Endothelial cell of umbilical vein (primary cell): ENCODE measurements at regions not wholly inside any gene's neighbourhood (a gene's known extent, or its start where the extent isn't known, plus 50 kb on each side); places are given as distances from the start of the nearest gene placed in this dataset.
"Not testable (repeated sequence)": the region's sequence is repeated elsewhere in the genome, so short reads cannot be mapped to it uniquely, and the experiment has no call there.

Source experiments
- CTCF ChIP-seq, 2 donors: IDR thresholded peaks; 1 replicate in 1 of 2; 2 replicates in 1 of 2; pipeline ENCODE4 v1.5.1; 2011; ENCODE audit warnings: low read length in 2 of 2, mild to moderate bottlenecking in 2 of 2, moderate library complexity in 2 of 2, control low read depth in 1 of 2, inconsistent platforms in 1 of 2, low read depth in 1 of 2; ENCODE audit not compliant: insufficient read depth in 1 of 2; ENCODE audit errors: extremely low read depth in 1 of 2
- EZH2 ChIP-seq: IDR thresholded peaks from 2 replicates; pipeline ENCODE4 v1.6.1; 2012; ENCODE audit warnings: borderline replicate concordance, low read depth, mild to moderate bottlenecking, moderate library complexity, low read length, inconsistent platforms; ENCODE audit not compliant: severe bottlenecking
- FOS ChIP-seq: IDR thresholded peaks from 2 replicates; pipeline ENCODE4 v1.6.1; 2011; ENCODE audit warnings: mild to moderate bottlenecking, low read length, moderate library complexity, borderline replicate concordance; ENCODE audit not compliant: insufficient read depth
- GATA2 ChIP-seq: IDR thresholded peaks from 2 replicates; pipeline ENCODE4 v1.7.0; 2011; ENCODE audit warnings: low read depth, mild to moderate bottlenecking, moderate library complexity, mixed read lengths, low read length; ENCODE audit not compliant: insufficient read length, insufficient read depth
- JUN ChIP-seq: IDR thresholded peaks from 2 replicates; pipeline ENCODE4 v1.6.1; 2011; ENCODE audit warnings: borderline replicate concordance, low read depth; ENCODE audit not compliant: insufficient read length, insufficient read depth
- MAX ChIP-seq: IDR thresholded peaks from 2 replicates; pipeline ENCODE4 v1.6.1; 2011; ENCODE audit not compliant: insufficient read depth, insufficient read length
- MYC ChIP-seq: IDR thresholded peaks from one replicate; pipeline ENCODE4 v1.6.1; 2011; ENCODE audit warnings: mild to moderate bottlenecking, low read depth, low read length
- POLR2A ChIP-seq: IDR thresholded peaks from 2 replicates; pipeline ENCODE4 v1.6.1; 2012; ENCODE audit warnings: low read depth, mild to moderate bottlenecking, control low read depth, low read length
- POLR2AphosphoS5 ChIP-seq: IDR thresholded peaks from 2 replicates; pipeline ENCODE4 v1.6.1; 2012; ENCODE audit warnings: low read depth, mild to moderate bottlenecking, control low read depth, low read length, moderate library complexity; ENCODE audit not compliant: insufficient read depth

- TF ChIP-seq CTCF (IDR thresholded peaks at IDR 0.05; ENCODE audit: extremely low read depth in 1 of 2, insufficient read depth in 1 of 2, low read depth in 1 of 2, low read length in 2 of 2); POLR2AphosphoS5; JUN; POLR2A; EZH2; MYC; MAX; GATA2; FOS: not testable (repeated sequence)
Measured at GRCh38 chr9:61856283-61856682, 666.4 kb downstream of the SPATA31A7 start.
